GM21825 (cell line): ENCODE measurements at regions not wholly inside any gene's neighbourhood (a gene's known extent, or its start where the extent isn't known, plus 50 kb on each side); places are given as distances from the start of the nearest gene placed in this dataset.
A peak's percentile ranks its signal among the peaks of the same experiment; 100 is the strongest.

Experiments
- ATAC-seq: cut with Tn5 transposase; IDR thresholded peaks from one replicate; pipeline ENCODE4 v1.9.1; 2021; ENCODE audit warnings: mild to moderate bottlenecking, moderate library complexity; ENCODE audit not compliant: unreplicated experiment

GRCh38 chr1:184141361-184141880 is 89.9 kb downstream of the TSEN15 start:
- no peak for ATAC-seq

GRCh38 chr1:184143449-184143848 is 91.9 kb downstream of the TSEN15 start:
- ATAC-seq = no peak

- ATAC-seq = no peak
Observed at GRCh38 chr1:184145083-184145482, 93.6 kb downstream of the TSEN15 start.

- ATAC-seq = no peak
Observed at GRCh38 chr1:184146202-184146601, 94.7 kb downstream of the TSEN15 start.

GRCh38 chr1:184150776-184151531 is 99.4 kb downstream of the TSEN15 start:
- no peak for ATAC-seq

- no peak for ATAC-seq
Observed at GRCh38 chr1:184152434-184152898, 100.9 kb downstream of the TSEN15 start.

GRCh38 chr1:184152974-184153373 is 101.4 kb downstream of the TSEN15 start:
- ATAC-seq = no peak

- no peak for ATAC-seq
Observed at GRCh38 chr1:184153731-184154130, 102.2 kb downstream of the TSEN15 start.

- ATAC-seq = no peak
Observed at GRCh38 chr1:184156521-184157393, 105.2 kb downstream of the TSEN15 start.

GRCh38 chr1:184157394-184157742 is 105.8 kb downstream of the TSEN15 start:
- ATAC-seq = no peak

- ATAC-seq = no peak
Observed at GRCh38 chr1:184158896-184159681, 107.6 kb downstream of the TSEN15 start.

GRCh38 chr1:184160236-184160635 is 108.7 kb downstream of the TSEN15 start:
- ATAC-seq = no peak

- ATAC-seq = no peak
Observed at GRCh38 chr1:184161071-184161698, 109.7 kb downstream of the TSEN15 start.

- no peak for ATAC-seq
Observed at GRCh38 chr1:184162281-184162680, 110.8 kb downstream of the TSEN15 start.

- ATAC-seq = peak; percentile 85
Observed at GRCh38 chr1:184163674-184164465, 112.3 kb downstream of the TSEN15 start.

- ATAC-seq = no peak
Observed at GRCh38 chr1:184164536-184164935, 113.0 kb downstream of the TSEN15 start.

GRCh38 chr1:184166485-184166884 is 115.0 kb downstream of the TSEN15 start:
- no peak for ATAC-seq

GRCh38 chr1:184167352-184167751 is 115.8 kb downstream of the TSEN15 start:
- ATAC-seq = no peak

GRCh38 chr1:184170719-184171118 is 119.2 kb downstream of the TSEN15 start:
- no peak for ATAC-seq

GRCh38 chr1:184176058-184176457 is 124.5 kb downstream of the TSEN15 start:
- no peak for ATAC-seq
